Spleen (tissue), 7 donors: ENCODE measurements at regions not wholly inside any gene's neighbourhood (a gene's known extent, or its start where the extent isn't known, plus 50 kb on each side); places are given as distances from the start of the nearest gene placed in this dataset.

Experiments used
- CTCF ChIP-seq, 11 experiments: fragments of 200-600 bp in 7 of 11; fragments of 450-650 bp in 4 of 11; sonication (generic) in 4 of 11; IDR thresholded peaks in 8 of 11; conservative IDR thresholded peaks in 3 of 11; 1 replicate in 7 of 11; 2 replicates in 4 of 11; pipeline versions ENCODE4 v1.4.0 to v1.8.0; 2016 to 2021; ENCODE audit warnings: antibody characterized with exemption in 11 of 11, inconsistent platforms in 4 of 11, mild to moderate bottlenecking in 1 of 11
- POLR2A ChIP-seq, 3 donors: fragments of 450-650 bp; IDR thresholded peaks; one replicate each; pipeline ENCODE4 v1.5.1; 2017; ENCODE audit warnings: antibody characterized with exemption in 3 of 3, mild to moderate bottlenecking in 1 of 3
- POLR2AphosphoS5 ChIP-seq, 3 donors: sonication (generic); formaldehyde crosslinking; IDR thresholded peaks; one replicate each; pipeline ENCODE4 v1.5.1; 2017; ENCODE audit warnings: antibody characterized with exemption in 3 of 3
- donor health status: DM: no; HTN: no; CAD: no; lungs with moderate emphysema.
- donor health status: DM: no; HTN: no; CAD: no.
- donor health status: DM: no; HTN: no; CAD: no.

GRCh38 chr2:209277444-209277843, 146.4 kb upstream of the MAP2 start:
- no peak for TF ChIP-seq POLR2AphosphoS5 (IDR thresholded peaks at IDR 0.05)
- no peak for TF ChIP-seq POLR2A (IDR thresholded peaks at IDR 0.05)
- no peak for TF ChIP-seq CTCF (IDR thresholded peaks at IDR 0.05 in 8 of 11, conservative IDR thresholded peaks at IDR 0.05 in 3 of 11)
